GM18502 (cell line): ENCODE measurements at regions not wholly inside any gene's neighbourhood (a gene's known extent, or its start where the extent isn't known, plus 50 kb on each side); places are given as distances from the start of the nearest gene placed in this dataset.
"Not testable (repeated sequence)": the region's sequence is repeated elsewhere in the genome, so short reads cannot be mapped to it uniquely, and the experiment has no call there.

Experiments used
- ATAC-seq: cut with Tn5 transposase; IDR thresholded peaks from one replicate; pipeline ENCODE4 v1.9.1; 2021; ENCODE audit warnings: mild to moderate bottlenecking; ENCODE audit not compliant: unreplicated experiment, poor library complexity

DNA sequence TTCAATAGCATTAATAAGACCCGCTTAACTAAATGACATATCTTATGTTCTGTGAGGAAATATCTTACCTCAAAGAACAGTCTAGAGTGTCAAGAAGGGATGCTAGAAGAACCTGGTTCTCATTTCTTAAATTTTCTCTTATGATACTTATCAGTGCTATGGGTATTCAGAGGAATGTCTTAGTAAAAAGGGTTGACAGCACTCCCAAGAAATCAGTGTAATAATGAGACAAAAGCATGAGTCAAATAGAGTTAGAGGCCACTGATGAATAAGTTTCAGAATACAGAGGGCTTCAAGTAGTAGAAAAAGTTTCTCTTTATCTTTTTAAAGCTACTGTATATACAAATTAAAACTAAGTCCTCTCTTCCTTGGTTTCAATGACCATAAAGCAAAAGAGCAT lies 242.8 kb downstream of the GJA1 start:
- no peak for ATAC-seq

- ATAC-seq: no peak
Observed at GRCh38 chr6:121680058-121680457, 244.6 kb downstream of the GJA1 start.

DNA sequence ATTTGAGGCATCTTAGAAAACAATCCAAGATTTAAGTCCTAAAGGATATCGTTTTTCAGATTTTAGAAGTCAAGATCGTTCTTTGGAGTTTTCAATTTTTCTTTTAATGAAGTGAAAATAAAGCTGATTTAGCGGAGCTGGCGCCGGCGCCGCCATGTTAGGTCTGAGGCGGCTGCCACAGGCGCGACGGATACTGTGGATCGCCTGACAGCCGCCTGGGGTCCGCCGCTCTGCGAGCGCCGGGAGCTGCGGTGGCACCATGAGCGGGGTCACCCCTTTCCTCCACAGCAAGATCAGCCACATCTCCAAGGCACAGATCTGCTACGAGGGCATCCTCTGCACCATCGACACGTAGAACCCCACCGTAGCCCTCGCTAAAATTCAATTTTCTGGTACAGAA lies 247.2 kb downstream of the GJA1 start:
- ATAC-seq: no peak

DNA sequence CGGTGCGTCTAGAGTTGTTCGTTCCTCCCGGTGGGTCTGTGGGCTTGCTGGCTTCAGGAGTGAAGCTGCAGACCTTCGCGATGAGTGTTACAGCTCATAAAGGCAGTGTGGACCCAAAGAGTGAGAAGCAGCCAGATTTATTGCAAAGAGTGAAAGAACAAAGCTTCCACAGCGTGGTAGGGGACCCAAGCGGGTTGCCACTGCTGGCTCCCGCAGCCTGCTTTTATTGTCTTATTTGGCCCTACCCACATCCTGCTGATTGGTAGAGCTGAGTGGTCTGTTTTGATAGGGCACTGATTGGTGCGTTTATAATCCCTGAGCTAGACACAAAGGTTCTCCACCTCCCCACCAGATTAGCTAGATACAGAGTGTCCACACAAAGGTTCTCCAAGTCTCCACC lies 250.4 kb downstream of the GJA1 start:
- not testable (repeated sequence) for ATAC-seq

GRCh38 chr6:121686611-121687023 lies 251.2 kb downstream of the GJA1 start:
- no peak for ATAC-seq

DNA sequence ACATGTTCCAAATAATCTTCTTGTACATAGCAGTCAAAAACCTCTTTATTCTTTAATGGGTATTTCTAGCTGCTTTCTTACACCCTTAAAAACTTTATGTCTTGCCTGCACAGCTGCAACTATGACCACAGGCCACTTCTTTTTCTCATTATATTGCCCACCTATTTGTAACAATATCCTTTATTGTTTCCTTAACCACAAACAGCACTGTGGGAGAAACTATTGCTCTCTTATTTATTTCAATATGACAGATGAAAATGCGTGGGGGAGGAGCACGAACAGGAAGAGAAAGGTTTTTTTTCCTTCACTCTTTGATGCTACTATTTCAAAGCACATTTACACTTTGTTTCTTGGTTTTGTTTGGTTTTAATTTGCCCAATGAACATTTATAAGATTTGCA lies 253.5 kb downstream of the GJA1 start:
- ATAC-seq: no peak

- ATAC-seq: no peak
Observed at GRCh38 chr6:121691126-121691551, 255.7 kb downstream of the GJA1 start.

GRCh38 chr6:121694389-121694788 lies 258.9 kb downstream of the GJA1 start:
- no peak for ATAC-seq

DNA sequence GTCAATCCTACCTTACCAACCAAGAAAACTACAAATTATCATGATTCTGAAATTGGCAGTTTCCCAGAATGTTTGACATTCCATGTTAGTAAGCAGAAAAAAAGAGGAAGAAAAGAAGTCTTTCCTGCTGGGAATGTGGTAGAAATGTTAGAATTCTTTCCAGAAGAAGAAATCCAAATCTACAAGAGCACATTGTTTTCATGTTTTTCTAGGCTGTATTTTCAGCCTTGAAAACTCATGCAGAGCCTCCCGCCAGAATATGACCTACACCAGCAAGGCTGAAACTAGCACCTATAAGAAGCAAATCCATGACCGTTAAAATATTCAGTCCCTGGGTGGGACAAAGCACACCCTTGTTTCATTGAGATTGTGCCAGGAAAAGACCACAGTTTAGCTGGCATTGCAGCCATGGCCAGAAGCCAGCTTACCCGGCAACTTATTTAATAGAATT lies 259.4 kb downstream of the GJA1 start:
- ATAC-seq: no peak

DNA sequence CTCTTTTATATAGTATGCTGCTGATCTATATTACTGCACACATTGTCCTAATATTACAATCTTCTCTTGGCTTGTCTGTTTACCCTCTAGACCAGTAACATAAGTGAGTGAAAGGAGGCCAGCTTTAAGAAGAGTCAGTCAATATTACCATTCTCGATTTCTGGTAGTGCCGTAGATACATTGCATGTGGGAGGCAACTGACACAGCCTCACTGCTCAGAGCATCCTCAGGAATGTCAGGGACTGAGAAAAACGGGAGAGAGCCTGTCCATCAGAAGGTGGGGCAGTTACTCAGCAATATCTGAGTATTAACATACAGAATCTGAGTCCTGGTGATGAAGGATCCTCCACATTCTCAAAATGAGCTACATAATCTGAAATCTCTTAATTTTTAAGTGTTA lies 259.9 kb downstream of the GJA1 start:
- no peak for ATAC-seq

DNA sequence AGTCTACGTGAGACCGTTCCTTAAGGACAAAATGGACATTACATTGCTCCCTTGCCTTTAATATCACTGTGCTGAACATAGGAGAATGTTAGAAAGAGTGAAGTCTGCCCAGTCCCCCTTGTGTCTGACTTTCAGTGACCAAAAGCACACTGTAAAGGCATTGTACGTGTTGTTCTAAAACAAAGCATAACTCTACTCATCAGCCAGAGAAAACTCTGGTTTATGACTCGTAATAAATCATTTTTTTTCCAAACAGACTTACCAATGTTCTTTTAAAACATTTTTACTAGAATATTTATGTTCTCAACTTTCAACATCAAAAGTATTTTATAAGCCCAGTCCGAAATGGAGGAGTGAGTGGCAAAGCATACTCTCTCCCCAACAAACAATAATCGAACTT lies 262.5 kb downstream of the GJA1 start:
- ATAC-seq: no peak

- ATAC-seq: no peak
Observed at GRCh38 chr6:121698617-121699016, 263.2 kb downstream of the GJA1 start.

GRCh38 chr6:121703129-121703528 lies 267.7 kb downstream of the GJA1 start:
- not testable (repeated sequence) for ATAC-seq

DNA sequence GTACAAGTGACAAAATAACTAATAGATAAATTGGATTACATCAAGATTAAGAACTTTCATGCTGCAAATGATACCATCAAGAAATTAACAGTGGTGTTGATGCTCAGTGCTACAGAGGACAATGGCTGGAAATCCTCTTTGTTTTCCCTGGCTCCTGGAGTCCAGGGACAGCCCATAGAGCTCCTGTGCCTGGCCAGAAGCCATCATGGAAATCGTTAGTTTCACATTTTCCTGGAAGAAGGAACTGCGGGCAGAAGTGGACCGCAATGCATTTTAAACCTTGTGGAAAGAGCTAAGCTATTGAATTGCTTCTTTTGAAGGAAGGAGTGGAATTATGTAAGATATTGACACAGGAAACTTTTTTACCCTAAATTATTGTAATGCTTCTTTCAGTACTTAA lies 276.0 kb downstream of the GJA1 start:
- ATAC-seq: no peak

DNA sequence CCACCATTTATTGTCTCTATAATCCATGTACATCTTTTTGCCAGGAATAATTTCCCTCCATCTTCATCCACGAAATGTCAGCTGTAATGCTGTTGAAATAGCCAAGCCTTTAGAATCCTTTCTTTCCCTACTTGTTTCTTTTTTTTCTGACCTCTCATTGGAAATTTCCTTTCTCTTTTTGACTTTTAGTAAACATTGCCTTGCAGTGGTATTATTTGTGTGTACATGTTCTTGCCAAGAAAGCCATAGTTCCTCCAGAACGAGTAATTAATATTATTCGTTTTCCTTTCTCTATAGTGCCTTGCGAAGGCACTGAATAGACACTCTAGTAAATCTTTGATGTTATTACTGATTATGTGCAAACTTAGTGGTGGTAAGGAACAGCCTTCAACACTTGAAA lies 282.2 kb downstream of the GJA1 start:
- no peak for ATAC-seq

GRCh38 chr6:121720867-121721266 lies 285.4 kb downstream of the GJA1 start:
- not testable (repeated sequence) for ATAC-seq

GRCh38 chr6:121723623-121724022 lies 288.2 kb downstream of the GJA1 start:
- no peak for ATAC-seq

DNA sequence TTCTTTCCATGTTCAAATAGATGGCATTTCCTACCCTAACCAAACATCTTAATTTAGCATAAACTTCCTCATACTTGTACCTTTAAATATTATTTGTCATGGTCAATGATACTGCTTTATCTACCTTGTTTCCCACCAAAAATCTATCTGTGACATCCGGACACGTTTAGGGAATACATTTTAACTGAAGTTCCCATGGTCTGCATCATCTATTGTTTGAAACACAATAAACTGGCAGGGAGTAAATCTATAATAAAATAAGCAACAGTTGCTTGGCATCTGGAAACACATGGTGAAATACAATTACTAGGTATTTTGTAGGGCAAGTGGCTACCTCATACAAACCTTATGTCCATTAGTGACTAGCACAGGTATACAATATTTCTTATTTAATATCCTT lies 289.1 kb downstream of the GJA1 start:
- no peak for ATAC-seq

- no peak for ATAC-seq
Observed at GRCh38 chr6:121726596-121726995, 291.1 kb downstream of the GJA1 start.

GRCh38 chr6:121730616-121731015 lies 295.2 kb downstream of the GJA1 start:
- no peak for ATAC-seq

DNA sequence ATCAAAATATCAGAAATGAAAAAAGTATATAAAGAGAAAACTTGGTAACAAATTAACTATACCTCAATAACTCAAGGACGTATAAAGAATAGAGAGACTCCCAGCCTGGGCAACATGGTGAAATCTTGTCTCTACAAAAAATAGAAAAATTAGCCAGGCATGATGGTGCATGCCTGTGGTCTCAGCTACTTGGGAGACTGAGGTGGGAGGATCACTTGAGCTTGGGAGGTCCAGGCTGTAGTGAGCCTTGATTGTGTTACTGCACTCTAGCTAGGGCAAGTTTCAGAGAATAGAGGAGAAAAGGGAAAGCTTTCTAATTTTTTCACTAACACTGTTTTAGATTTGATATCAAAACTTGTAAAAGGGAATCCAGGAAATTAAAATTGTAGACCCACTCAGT lies 295.9 kb downstream of the GJA1 start:
- ATAC-seq: no peak

GRCh38 chr6:121732641-121733040 lies 297.2 kb downstream of the GJA1 start:
- ATAC-seq: no peak

- ATAC-seq: no peak
Observed at GRCh38 chr6:121733234-121733633, 297.8 kb downstream of the GJA1 start.
